OCI-LY7 (cell line): ENCODE measurements at regions not wholly inside any gene's neighbourhood (a gene's known extent, or its start where the extent isn't known, plus 50 kb on each side); places are given as distances from the start of the nearest gene placed in this dataset.
"Not testable (repeated sequence)": the region's sequence is repeated elsewhere in the genome, so short reads cannot be mapped to it uniquely, and the experiment has no call there.

Experiments used
- BruUV-seq: library from RNA; stranded (reverse); fragments of 400-500 nt; replicated peaks from 2 replicates; lab custom pipeline; 2021; lab: Mats Ljungman, UMichigan
- CTCF ChIA-PET: fragments of 300-600 bp; sonication (Branson Sonifier 250); formaldehyde crosslinking; loops from one replicate; lab custom pipeline; 2022; ENCODE audit warnings: antibody characterized with exemption; ENCODE audit not compliant: unreplicated experiment; lab: Charles Lee
- POLR2A ChIA-PET: fragments of 300-600 bp; sonication (Branson Sonifier 250); formaldehyde crosslinking; loops from one replicate; lab custom pipeline; 2022; ENCODE audit warnings: antibody characterized with exemption; lab: Charles Lee
- DNase-seq: peaks from one replicate; pipeline ENCODE4 v3.0.0-alpha.2; 2015; ENCODE audit warnings: low spot score
- H2AFZ ChIP-seq: fragments of 200-600 bp; sonication (generic), shearing (Covaris generic); 2 replicates; pipeline ENCODE4 v1.6.1; 2014; ENCODE audit warnings: mild to moderate bottlenecking, antibody characterized with exemption, low read length, moderate library complexity
- H3K27ac ChIP-seq: fragments of 200-600 bp; sonication (generic); 2 replicates; pipeline ENCODE4 v1.5.1; 2014; ENCODE audit warnings: mixed run types, low read depth, mild to moderate bottlenecking, moderate library complexity, low read length, inconsistent platforms; ENCODE audit not compliant: poor library complexity, severe bottlenecking
- H3K36me3 ChIP-seq: fragments of 200-600 bp; sonication (generic); 2 replicates; pipeline ENCODE4 v1.6.1; 2014; ENCODE audit warnings: mild to moderate bottlenecking, antibody characterized with exemption, low read length, moderate library complexity, mixed read lengths; ENCODE audit not compliant: insufficient read depth
- H3K4me1 ChIP-seq: fragments of 200-600 bp; sonication (generic); 2 replicates; pipeline ENCODE4 v1.5.1; 2014; ENCODE audit warnings: mild to moderate bottlenecking, low read length; ENCODE audit not compliant: insufficient read depth, poor library complexity, severe bottlenecking
- H3K4me2 ChIP-seq: fragments of 200-600 bp; sonication (generic); 2 replicates; pipeline ENCODE4 v1.6.1; 2014; ENCODE audit warnings: mild to moderate bottlenecking, low read length
- H3K4me3 ChIP-seq: fragments of 200-600 bp; sonication (generic); 2 replicates; pipeline ENCODE4 v1.5.1; 2014; ENCODE audit warnings: mild to moderate bottlenecking, low read depth, low read length; ENCODE audit not compliant: poor library complexity, severe bottlenecking
- H3K79me2 ChIP-seq: fragments of 200-600 bp; sonication (generic); 2 replicates; pipeline ENCODE4 v1.6.1; 2016; ENCODE audit warnings: low read depth, mild to moderate bottlenecking, low read length, moderate library complexity, mixed read lengths; ENCODE audit not compliant: insufficient read depth
- H3K9me2 ChIP-seq: fragments of 200-600 bp; sonication (generic); 2 replicates; pipeline ENCODE4 v1.6.1; 2016; ENCODE audit warnings: mild to moderate bottlenecking, low read length, mixed read lengths; ENCODE audit not compliant: insufficient read depth
- H3K9me3 ChIP-seq: fragments of 200-600 bp; sonication (generic); 2 replicates; pipeline ENCODE4 v1.6.1; 2014; ENCODE audit warnings: mild to moderate bottlenecking, mixed run types, low read length, mixed read lengths
- H4K20me1 ChIP-seq: fragments of 200-600 bp; sonication (generic); 2 replicates; pipeline ENCODE4 v1.6.1; 2014; ENCODE audit warnings: mild to moderate bottlenecking, antibody characterized with exemption, low read length, moderate library complexity, mixed read lengths; ENCODE audit not compliant: insufficient read depth
- CTCF ChIP-seq: fragments of 200-600 bp; sonication (generic); conservative IDR thresholded peaks from 2 replicates; pipeline ENCODE4 v1.5.1; 2014; ENCODE audit warnings: mild to moderate bottlenecking, antibody characterized with exemption, low read length, moderate library complexity, mixed read lengths
- EZH2phosphoT487 ChIP-seq: fragments of 200-600 bp; sonication (generic); IDR thresholded peaks from 2 replicates; pipeline ENCODE4 v1.6.1; 2018; ENCODE audit warnings: low read depth, borderline replicate concordance, mild to moderate bottlenecking, mixed run types, antibody characterized with exemption, low read length, moderate library complexity, mixed read lengths
- intact Hi-C: fragments of 100-400 bp; cut with micrococcal nuclease; formaldehyde crosslinking; loops from one replicate; pipeline ENCODE4 v1.10.0; 2022; ENCODE audit not compliant: unreplicated experiment

DNA sequence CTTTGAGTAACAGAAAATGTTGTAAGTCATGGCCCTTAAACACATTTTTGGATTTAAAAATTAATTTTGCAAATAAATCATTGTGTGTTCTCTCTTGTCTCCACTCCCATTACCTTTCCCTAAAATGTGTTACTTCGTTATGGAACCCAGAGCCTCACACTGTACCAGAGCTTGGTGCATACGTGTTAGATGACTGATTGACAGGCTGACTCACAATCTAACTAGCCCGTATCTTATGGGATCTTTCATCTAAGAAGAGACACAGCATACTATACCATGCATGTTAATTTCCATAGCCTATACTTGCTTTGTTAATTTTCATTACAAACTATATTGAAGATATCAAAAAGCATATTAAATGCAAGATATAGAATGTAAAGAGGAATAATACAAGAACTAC lies 87.1 kb downstream of the SPRY4 start:
- no peaks in the 10 kb centered on the region for H3K4me1 ChIP-seq
- no peak for DNase-seq
- CTCF ChIA-PET: no interaction called here
- no peaks in the 10 kb centered on the region for H3K9me3 ChIP-seq
- H4K20me1 ChIP-seq: no peaks in the 10 kb centered on the region
- H3K4me2 ChIP-seq: no peak overlapping the region
- no peak overlapping the region for H3K27ac ChIP-seq
- BruUV-seq: no TSS peak
- POLR2A ChIA-PET: no interaction called here
- intact Hi-C loops: no loop called here
- no peak overlapping the region for H2AFZ ChIP-seq
- no peaks in the 10 kb centered on the region for H3K9me2 ChIP-seq
- no peak for TF ChIP-seq CTCF
- no peak for TF ChIP-seq EZH2phosphoT487
- H3K79me2 ChIP-seq: no peaks in the 10 kb centered on the region
- H3K4me3 ChIP-seq: no peak overlapping the region
- H3K36me3 ChIP-seq: no peaks in the 10 kb centered on the region

DNA sequence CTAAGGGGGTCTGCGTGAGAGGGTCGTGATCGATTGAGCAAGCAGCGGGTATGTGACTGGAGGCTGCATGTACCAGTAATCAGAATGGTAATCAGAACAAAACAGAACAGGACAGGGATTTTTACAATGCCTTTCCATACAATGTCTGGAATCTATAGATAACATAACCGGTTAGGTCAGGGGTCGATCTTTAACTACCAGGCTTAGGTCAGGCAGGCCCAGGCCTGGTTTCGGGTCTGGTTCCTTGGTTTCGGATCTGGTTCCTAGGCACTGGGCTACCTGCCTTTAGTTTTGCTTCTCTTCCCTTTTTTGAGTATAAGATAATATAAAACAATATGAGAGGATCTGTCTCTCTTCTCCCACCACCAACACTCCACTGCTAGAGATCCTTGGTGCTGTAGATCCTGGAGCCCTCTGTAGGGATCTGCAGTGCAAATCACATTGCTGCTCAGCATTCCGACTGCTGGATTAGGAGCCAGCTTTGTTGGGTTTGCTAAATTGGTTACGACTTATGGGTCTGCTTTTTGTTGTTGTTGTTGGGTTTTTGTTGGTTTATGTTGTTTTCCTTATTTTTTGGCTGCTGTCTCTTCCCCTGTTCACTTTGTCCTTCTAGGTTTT lies 88.0 kb downstream of the SPRY4 start:
- H3K27ac ChIP-seq, H3K9me2 ChIP-seq, H4K20me1 ChIP-seq, H3K9me3 ChIP-seq, POLR2A ChIA-PET, intact Hi-C loops, H3K4me1 ChIP-seq, H3K4me3 ChIP-seq, CTCF ChIA-PET, DNase-seq, H3K36me3 ChIP-seq, H3K79me2 ChIP-seq, H2AFZ ChIP-seq, H3K4me2 ChIP-seq, BruUV-seq: not testable (repeated sequence)

DNA sequence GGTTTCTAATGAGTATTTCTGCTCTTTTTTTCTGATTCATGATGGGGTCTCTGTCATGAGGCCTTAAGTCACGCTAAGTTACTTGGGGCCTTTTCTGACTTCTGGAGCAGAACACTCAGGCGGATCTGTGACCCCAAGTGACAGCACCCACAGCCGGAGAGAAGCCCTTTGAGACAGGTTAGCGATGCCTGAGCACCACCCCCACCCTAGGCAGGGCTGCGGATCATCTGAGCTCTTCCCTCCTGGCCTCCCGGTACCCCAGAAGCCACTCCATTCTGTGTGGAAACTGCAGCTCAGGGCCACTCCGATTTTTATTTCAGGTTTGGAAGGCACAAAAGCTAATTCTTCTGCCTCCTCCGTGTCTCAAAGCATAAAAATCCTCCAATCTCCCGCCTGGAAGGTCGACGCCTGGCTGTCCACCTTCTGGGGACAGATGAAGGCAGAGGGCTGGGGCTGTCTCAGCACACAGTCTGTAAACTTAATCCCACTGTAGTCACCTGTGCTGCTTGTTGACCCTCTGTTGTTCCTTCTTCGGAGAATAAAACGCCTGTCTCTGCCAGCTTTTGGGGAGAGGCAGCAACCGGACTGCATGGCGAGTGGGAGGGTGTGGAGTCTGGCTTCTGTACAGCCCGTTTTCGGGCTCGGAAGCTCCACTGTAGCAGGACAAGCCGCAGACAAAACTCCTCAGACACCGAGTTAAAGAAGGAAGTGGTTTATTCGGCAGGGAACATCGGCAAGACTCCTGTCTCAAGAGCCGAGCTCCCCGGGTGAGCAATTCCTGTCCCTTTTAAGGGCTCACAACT lies 88.8 kb downstream of the SPRY4 start:
- DNase-seq: no peak
- Histone ChIP-seq H2AFZ (no peak overlapping the region), H4K20me1 (no peaks in the 10 kb centered on the region), H3K36me3 (no peaks in the 10 kb centered on the region), H3K9me2 (no peaks in the 10 kb centered on the region), H3K4me3 (no peak overlapping the region), H3K79me2 (no peaks in the 10 kb centered on the region), H3K9me3 (no peaks in the 10 kb centered on the region), H3K4me1 (no peaks in the 10 kb centered on the region), H3K4me2 (no peak overlapping the region), H3K27ac (no peak overlapping the region)
- intact Hi-C loops: no loop called here
- CTCF ChIA-PET: no interaction called here
- TF ChIP-seq EZH2phosphoT487 (no peak), CTCF (no peak)
- POLR2A ChIA-PET: no interaction called here
- no TSS peak for BruUV-seq
